GM12865 (cell line): ENCODE measurements at regions not wholly inside any gene's neighbourhood (a gene's known extent, or its start where the extent isn't known, plus 50 kb on each side); places are given as distances from the start of the nearest gene placed in this dataset.

Source experiments
- DNase-seq: peaks from one replicate; pipeline ENCODE4 v3.0.0; 2010; ENCODE audit warnings: low read depth
- H3K4me3 ChIP-seq: 2 replicates; pipeline ENCODE4 v1.5.1; 2011; ENCODE audit warnings: mild to moderate bottlenecking, low read depth, low read length, control low read depth
- CTCF ChIP-seq: IDR thresholded peaks from 2 replicates; pipeline ENCODE4 v1.5.1; 2011; ENCODE audit warnings: low read length, control low read depth, low read depth, inconsistent platforms; ENCODE audit not compliant: insufficient read depth; ENCODE audit errors: missing control alignments

DNA sequence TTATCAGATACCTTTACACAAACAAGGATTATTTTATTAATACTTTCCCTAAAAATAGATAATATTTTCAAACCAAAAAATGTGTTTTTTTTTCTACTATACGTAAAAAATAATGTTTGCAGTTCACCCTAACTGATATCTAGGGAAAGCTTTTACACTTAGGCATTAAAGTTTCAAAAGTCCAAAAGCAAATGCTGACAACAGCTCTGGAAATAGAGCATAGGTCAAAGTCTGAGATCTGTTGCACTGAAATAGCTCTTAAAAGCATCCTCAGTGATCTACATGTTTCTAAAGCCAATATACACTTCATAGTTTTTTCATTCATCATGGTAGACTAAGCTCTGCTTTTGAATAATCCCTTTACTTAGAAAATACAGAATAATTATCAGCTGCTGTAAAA is 222.8 kb downstream of the TRAM1L1 start:
- no peak for TF ChIP-seq CTCF
- no peak for DNase-seq
- H3K4me3 ChIP-seq, result no peak overlapping the region

DNA sequence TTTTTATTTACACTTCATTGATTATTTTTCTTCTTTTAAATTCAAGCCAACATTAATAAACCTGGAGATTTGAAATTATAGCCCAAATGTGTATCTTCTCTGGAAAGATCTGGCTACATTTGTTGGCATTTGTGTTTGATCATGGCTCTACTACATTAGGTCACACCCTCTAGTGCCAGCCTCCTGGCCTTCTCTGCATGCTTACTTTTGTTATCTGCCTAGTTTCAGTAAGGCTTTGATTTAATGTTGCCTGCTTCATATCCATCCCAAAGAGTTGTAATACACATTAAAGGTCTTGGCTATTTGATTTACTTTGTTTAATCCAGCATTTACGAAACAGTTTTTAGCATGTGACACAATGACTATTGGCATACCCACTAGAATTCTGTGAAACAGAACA is 224.5 kb downstream of the TRAM1L1 start:
- no peak for TF ChIP-seq CTCF
- H3K4me3 ChIP-seq, result no peak overlapping the region

DNA sequence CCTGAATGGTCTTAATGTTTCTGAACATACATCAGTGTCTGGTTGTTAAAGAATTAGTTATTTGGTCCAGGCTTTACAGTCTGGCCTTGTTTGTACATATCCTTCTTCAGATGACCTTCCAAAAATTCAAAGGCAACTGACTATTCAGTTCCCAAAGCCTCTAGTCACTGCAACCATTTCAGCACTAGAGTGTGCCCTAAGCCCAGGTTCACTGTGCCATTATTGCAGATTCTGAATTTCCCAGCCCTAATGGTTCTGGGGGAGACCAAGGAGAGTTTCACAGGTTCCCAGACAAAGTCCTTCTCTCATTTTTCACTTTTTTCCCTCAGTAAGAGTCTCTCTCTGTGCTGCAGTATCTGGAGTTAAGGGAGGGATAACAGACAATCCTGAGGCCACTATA is 235.8 kb downstream of the TRAM1L1 start:
- no peak overlapping the region for H3K4me3 ChIP-seq
- no peak for TF ChIP-seq CTCF
- no peak for DNase-seq

More for the DNA sequence above, 224.5 kb downstream of the TRAM1L1 start:
- DNase-seq, result no peak

- DNase-seq, result no peak
Observed at GRCh38 chr4:116847616-116848015, 237.8 kb downstream of the TRAM1L1 start.

DNA sequence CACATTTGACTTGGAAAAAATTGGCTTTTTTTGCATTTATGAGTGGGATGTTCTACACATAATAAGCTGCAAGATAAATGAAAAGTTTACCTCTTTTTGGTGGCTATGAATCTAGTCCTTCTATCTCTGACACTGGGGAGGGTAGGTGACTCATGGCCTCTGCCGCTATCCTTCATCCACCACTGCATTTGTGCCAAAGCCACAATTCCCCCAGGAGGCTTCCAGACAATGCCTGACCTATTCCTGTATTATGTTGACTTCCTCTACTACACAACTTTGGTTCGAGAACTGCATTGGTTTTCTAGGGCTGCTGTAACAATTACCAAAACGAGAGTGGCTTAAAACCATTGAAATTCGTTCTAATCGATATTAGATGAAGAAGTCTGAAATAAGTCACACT is 245.6 kb downstream of the TRAM1L1 start:
- DNase-seq, result no peak
- no peak for TF ChIP-seq CTCF

More at GRCh38 chr4:116847616-116848015, 237.8 kb downstream of the TRAM1L1 start:
- TF ChIP-seq CTCF, result no peak
- H3K4me3 ChIP-seq, result no peak overlapping the region

GRCh38 chr4:116838609-116839008 is 246.8 kb downstream of the TRAM1L1 start:
- no peak for TF ChIP-seq CTCF
- H3K4me3 ChIP-seq, result no peak overlapping the region
- DNase-seq, result no peak

More for the DNA sequence above, 245.6 kb downstream of the TRAM1L1 start:
- no peak overlapping the region for H3K4me3 ChIP-seq

GRCh38 chr4:116829187-116829586 is 256.2 kb downstream of the TRAM1L1 start:
- DNase-seq, result no peak
- no peak for TF ChIP-seq CTCF
- no peak overlapping the region for H3K4me3 ChIP-seq
